ENCODE measurements at regions not wholly inside any gene's neighbourhood (a gene's known extent, or its start where the extent isn't known, plus 50 kb on each side); places are given as distances from the start of the nearest gene placed in this dataset.

DNA sequence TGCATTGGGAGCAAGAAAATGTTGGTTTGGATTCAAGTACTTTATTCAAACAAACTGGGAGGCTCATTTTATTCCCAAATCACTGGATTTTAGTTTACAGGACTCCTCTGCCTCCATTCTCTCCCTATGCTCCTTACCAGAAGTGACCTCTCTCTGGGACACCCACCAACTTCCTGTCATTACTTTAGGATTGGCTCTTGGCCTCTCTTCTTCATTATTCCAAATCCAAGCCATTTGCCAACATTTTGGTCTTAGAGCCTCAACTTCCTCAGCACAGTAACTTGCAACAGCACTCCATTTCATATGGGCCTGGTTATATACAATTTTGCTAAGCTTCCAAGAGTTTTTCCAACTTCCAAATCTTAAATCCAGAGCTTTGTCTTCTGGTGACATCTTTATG, 432.1 kb downstream of the NR2F2 start:
- DNase-seq: no peak

DNA sequence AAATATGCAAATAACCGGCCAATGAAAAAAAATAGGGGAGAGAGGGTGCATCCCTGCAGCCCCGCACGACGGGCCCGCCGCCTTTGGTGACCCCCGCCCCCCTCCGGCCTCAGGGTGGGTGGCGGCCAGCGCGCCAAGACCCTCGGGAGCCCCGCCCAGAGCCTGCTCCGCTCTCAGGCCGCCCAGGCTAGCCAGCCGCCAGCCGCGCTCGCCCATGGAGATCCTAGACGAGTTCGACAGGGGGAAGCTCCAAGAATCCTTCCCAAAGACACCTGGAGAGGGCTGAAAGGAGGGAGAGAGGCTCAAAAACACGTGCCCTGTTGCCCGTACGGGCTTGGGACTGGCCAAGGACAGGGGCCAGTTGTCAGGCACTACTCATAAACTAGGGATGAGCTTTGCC, 434.0 kb downstream of the NR2F2 start:
- no peak for DNase-seq

DNA sequence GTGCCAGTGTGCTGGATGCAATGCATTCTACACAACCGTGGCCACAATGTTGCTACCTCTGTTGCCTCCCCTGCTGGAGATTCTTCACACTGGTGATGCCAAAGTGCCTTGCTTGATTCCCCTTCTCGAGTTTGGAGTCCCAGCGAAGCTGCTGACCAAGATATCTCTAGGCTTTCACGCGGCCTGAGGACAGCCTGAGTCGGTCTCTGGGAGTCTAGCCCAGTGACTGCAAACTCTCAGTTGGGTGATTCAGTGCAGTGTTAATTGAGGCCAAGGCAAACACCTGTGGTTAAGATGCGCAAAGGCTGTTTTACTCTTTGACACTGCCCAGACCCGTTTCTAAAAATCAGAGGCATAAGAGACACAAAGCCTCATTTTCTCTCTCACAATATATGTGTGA, 434.4 kb downstream of the NR2F2 start:
- DNase-seq: no peak

DNA sequence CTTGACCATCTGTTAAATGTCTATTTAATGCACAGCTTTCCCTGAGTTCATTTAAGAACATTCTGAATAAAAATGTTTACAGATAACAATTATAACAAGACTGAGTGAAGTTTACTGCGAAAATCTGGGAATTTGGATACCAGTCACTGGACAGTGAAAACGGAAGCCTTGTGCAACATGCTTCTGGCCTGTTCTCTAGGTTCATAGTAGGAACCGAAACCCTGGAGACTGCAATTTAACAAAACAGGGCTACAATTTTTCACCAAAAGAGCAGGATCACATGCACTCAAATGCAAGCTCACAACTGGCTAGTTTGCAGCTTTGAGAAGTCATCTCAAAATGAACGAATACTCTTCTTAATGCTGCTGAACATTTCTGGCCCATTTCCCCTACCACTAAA, 435.9 kb downstream of the NR2F2 start:
- no peak for DNase-seq

DNA sequence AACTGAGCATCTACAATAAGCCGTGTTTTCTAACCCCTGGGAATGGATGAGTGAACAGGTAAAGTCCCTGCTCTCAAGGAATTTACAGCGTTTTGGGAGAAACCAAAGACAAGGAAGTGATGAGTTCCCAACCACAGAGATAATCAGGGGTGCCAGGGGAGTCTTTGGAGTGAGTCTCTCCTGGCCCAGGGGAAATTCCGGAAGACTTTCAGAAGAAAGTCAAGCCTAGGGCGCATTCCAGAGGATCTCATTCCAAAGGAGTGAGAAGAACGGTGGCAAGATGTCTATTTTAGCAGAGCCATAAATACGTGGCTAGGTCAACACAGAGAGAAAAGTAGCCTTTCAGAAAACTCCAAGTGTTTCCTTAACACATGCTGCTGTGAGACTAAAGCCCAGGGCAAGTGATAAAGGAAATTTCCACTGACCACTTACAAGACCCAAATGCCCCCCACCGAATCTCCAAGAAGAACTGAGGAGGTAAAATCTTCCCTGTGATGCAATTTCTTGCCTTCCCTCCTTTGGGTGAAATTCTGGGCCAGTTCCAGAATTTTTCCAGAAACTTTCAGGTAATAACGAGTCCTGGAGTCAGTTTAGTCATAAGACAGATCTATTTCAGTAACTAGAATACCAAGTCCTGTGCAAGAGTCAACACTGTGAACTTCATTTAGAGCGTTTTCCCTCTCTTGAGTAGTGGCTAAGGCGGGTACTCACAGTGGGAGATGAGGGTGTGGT, 437.4 kb downstream of the NR2F2 start:
- no peak for DNase-seq

DNA sequence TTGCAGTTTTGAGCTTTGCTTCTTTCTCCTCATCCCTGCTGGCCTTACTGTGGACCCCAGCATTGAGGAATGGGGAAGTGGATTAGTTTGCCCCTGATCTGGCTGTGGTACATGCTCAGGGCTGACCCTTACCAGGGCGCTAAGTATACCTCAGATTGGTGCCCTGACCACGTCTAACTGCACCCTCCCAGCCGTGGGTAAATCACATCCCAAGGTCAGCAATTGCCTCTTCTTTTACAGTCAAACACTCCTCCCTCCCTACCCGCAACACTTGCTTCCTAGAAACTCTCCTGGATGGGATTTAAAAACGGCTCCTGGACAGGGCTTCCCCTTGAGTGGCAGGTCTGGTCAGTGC, 437.9 kb downstream of the NR2F2 start:
- no peak for DNase-seq

DNA sequence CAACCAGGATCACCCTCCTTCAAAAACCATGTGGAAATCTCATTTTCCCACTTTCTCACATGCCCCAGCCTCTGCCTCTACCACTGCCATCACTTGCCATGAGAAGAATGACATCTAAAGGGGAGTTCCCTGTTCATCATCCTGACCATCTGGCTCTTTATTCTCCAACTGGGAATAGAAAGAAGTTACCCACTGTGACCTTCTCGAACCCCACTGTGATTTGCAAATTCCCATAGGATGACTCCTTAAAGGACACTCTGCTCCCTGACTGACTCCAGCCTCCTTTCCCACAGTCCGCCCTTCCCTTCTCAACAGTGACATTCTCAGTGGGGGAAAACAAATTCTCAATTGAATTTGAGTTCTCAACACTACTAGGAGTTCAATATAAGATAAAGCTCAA, 440.5 kb downstream of the NR2F2 start:
- DNase-seq: no peak

DNA sequence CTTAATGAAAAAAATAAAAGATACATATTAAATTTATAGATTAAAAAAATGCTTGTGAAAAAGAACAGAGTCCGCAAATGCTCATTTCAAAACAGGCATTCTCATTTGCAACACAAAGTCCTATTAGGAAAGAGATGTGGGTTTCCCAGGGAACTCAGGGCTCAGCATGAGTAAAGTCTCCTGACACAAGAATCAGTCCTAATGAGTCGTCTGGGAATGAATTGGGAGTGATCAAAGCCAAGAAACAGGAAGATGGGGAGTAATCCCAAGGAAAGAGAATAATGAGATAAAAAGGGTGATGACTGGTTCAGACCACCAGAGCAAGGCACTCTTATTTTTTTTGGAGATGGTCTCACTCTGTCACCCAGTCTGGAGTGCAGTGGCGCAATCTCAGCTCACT, 443.7 kb downstream of the NR2F2 start:
- no peak for DNase-seq

DNA sequence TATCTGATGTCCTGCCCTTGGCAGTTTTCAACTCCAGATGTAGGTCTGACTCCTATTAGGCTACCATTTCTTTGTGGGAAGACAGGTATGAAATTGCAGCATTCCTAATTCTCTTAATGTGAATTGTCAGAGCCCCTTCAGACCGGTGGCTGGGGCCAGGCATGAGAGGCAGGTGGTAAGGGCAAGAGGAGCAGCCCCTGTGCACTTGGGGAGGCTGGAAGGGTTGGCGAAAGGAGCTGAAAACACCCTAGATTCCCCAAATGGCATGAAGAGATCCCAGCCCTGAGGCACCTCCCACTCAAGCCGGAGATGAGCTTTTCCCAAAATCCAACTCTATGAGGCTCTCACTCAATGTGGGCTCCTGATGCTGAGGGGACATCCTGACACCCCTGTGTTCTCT, 453.2 kb downstream of the NR2F2 start:
- DNase-seq: no peak

DNA sequence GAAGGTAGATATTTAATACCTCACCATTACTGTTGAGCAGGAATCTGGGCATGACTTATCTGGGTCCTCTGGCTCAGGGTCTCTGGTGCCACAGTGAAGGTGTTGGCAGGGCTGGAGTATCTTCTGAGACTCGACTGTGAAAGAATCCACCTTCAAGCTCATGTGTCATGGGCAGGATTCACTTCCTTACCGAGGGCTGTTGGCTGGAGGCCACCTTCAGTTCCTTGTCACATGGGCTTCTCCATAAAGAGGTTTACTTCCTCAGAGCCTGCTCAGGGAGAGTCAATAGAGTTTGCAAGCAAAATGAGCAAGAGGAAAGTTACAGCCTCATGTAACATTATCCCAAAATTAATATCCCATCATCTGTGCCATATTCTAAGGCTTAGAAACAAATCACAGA, 459.5 kb downstream of the NR2F2 start:
- DNase-seq: no peak

DNA sequence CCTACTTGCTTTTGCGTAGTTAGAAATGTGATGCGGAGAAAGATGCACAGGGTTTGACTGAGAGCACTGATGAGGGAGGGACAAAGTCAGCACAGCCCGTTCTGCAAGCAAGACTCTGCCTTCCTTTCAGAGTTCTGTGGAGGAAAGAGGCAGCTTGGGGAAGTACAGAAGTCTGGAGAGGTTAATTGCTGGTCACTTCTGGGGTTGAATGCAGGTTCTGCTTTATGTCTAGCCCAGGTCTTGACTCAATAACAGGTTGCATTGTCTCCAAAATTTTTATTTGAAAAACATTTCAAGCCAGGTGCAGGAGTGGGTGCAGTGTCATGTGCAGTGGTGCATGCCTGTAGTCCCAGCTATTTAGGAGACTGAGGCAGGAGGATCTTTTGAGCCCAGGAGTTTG, 461.7 kb downstream of the NR2F2 start:
- no peak for DNase-seq

DNA sequence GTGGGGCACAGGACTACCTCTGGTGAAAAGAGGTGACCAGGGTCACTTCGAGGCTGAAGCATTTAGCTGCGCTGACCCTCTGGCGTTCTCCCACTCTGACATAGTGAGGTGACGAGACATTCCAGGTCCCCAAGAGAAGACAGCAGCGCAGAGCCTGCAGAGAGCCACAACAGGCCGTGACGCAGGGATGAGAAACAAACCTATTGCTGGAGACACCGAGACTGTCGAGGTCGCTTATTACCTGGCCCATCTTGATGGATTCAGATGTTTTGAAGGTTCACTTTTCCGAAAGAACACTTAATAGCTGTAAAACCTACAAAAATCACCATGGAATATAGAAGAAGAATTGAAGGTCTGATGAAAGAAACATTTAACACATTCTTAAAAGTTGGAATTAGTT, 466.3 kb downstream of the NR2F2 start:
- no peak for DNase-seq

DNA sequence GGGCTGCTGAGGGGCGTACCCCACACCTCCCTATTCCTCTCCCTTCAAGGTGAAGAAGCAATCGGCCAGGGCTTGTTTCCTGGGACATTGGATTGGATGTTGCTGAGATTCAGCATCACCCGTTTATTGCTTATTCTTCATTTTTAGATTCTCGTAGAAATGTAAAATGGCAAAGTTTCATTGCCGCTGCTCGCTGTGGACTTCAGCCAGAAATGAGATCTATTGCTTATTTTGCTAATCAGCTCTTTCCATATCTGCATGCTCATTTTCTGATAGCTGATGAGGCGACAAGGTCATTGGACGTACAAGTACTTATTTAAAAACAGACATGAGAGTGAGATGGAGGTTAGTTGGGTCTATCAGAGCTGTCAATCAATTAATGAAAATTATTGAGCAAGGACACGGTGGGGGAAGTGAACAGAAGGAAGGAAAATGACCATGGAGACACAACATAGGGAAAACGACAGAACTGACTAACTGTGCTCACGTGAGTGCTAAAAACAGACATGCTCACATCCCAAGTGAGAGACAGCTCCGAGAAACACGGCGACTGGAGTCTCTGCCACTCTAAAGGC, 471.2 kb downstream of the NR2F2 start:
- no peak for DNase-seq

DNA sequence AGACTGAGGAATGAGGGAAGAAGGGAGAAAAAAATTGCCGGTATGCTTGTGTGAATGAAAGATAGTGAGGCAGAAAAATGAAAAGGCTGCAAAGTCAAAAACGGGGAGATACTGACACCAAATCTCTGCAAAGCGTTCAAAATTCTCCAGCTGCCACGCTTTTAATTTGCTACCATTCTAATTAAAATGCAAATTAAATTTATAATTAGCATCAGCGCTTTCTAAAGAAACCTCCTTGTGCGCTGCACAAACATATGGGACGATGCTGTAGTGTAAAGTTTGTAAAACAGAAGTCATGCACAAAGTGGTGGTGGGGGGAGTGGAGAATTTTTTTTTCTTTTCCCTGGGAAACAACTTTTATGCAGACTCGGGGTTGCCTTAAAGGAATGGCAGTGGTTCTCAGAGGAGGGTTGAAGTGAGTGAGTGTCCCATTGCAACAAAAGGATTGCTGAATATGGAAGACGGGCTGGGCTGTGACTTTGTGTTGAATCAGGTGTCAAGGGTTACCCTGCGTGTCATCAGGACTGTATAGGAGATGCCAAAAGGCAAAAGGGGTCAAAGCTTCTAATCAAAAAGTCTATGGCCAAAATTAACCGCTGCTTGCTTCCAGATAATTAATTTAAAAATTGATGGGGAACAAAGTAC, 472.2 kb downstream of the NR2F2 start:
- no peak for DNase-seq

DNA sequence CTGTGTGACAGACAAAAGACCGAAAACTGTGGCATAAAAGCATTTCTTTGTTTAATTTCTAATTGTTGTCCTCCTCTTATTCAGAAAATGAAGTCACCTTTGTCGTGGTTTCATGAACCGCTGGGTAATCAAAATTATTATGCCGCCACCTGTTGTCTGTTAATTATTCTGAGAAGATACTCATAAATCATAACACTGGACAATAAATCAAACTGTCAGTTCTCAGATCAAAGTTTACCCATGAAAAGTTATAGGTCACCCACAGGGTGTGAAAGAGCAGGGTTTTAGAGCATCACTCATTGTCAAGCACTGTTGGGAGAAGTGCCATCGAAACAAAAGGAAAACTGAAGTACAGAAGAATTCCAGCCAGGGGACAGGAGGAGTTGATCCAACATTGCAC, 474.3 kb downstream of the NR2F2 start:
- DNase-seq: no peak

DNA sequence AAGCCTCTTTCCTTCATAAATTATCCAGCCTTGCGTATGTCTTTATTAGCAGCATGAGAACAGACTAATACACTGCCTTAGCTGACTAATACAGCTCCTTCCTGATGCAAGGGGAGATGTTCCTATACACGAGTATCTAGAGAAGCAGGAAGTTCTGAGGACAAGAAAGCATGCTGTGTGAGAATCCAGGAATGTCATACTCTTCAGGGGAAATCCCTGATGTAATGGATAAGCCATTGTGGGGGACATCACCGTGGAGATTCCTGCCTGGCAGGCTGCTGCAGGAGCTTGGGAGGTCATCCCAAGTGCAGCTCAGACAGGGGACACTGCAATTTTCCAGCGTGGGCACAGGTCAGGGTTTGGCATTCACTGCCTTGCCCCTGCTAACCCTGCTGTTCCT, 476.9 kb downstream of the NR2F2 start:
- no peak for DNase-seq

DNA sequence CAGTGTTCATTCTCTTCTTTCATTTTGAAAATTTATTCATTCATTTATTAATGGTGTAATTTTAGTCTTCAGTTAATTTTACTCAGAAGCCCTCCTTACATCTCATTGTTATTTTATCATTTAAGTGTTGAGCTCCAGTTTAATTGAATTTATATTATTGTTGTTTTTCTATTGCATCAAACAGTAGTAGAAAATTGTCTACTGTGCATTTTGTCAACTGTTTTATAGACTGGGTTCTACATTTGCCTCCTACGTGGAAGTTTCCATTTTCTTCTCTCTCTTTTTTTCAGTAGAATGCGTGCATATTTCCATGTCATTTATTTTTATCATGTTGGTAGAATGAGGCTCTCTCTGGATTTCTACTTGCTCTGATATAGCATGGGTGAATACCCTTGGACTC, 487.4 kb downstream of the NR2F2 start:
- DNase-seq: no peak

DNA sequence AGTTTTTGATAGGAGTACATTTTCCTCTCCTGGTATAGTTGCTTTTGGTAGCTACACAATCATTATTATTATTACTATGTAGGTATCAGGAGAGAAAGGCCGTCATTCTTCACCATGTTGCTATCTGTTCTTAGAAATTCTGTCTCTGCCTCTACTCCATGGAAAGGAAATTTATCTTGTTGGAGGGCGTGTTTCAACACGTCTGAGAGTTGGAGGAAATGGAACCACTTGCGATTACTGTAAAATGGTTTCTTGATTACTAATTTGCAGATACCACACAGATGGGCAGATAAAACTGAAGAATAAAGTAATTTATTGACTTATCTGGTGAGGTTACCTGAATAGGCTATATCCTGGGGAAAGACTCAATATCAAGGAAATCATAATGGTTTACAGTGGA, 488.4 kb downstream of the NR2F2 start:
- DNase-seq: no peak

DNA sequence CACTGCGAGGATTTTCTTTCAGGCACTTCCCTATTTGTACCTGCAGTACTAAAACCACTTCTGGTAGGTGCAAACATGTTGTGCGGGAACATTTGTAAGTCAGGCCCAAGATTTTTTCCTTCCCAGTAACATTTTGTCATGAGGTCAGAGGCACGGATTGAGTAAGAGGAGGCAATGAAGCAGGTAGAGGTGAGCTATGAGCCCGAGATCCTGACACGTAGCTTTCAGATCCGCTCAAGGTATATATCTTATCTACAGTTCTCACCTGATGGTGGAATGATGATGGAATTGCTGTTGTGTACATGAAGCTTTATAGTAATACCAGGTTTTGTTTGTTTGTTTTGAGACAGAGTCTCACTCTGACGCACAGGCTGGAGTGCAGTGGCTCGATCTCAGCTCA, 497.5 kb downstream of the NR2F2 start:
- no peak for DNase-seq

DNA sequence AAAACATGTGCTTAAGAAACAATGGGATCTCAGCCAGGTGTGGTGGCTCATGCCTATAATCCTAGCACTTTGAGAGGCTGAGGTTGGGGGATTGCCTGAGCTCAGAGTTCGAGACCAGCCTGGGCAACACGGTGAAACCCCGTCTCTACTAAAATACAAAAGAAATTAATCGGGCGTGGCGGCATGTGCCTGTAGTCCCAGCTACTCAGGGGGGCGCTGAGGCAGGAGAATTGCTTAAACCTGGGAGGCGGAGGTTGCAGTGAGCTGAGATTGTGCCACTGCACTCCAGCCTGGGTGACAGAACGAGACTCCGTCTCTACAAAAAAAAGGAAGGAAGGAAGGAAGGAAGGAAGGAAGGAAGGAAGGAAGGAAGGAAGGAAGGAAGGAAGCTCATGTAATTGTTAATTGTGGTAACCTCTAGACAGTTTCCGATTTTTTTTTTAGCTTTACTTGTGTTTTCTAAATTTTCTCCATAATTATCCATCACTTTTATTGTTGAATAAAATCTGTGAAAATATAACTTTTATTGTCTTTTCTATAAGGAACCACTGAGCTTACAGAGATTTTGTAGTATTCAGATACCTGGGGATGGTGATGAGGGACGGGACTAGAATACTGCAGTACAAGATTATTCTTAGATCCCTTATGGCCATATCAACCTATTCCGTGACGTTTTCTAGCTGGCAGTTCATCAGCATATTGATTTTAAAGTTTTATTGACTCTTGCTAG, 506.9 kb downstream of the NR2F2 start:
- no peak for DNase-seq

DNA sequence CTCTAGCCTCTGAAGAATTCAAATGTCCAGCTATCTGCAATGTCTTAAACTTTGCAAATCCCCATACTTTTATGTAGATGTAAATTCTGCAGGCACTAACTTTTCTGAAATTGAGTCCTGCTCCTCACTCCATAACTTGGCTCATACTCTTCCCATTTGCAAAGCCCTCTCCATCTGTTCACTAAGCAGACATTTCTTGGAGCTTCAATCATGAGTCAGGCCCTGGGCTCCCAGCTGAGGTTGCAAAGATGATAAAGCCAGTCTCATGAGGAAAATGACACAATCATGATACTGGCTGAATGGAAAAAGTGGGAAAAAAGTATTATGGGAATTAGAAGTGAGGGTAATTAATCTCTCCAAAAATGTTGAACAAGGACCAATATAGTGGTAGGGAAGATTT, 507.6 kb downstream of the NR2F2 start:
- DNase-seq: no peak

DNA sequence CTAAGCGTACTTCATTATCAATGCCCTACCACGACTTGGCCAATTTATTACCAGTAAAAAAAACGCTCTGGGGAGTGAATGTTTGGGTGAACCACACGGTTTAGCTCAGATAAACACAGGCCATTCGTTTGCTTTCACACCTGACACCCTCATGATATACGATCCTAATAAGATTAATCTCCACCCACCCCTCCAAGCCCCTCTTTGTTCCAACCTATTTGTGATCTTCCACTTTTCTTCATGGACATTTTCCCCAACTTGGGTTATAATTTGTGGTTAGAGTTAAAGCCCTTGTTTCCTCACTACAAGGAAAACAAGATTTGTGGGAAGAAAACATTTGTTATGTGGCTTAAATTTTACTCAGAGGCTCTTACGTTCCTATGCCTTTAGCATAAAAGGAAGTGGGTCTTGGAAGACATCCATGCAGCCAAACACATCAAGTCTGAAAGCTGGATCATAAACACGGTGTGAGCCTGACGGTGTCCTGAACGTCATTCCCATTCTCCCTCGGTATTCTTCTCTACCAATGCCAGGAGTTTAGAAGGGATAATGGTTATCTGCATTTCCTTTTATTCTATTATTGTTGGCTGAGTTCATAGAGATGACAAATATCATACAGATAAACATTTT, 518.9 kb downstream of the NR2F2 start:
- DNase-seq: no peak

DNA sequence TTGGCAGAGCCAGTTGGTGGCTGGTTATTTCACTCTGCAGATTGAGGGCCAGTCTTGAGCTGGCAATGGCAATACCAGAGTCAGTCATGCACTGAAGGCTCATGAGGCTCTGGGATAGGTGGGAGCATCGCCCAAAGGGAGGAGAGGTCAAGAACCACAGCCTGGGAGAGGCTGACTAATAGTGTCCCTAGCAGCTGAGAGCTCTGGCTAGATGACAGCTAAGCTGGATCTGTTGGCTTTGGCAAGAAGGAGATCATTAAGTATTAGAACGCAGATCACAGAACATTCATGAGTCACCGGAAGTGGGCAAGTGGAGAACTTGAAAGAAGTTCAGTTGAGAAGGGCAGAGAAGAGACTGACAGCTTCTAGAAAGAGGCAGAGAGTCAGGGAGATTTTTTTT, 521.1 kb downstream of the NR2F2 start:
- DNase-seq: no peak

DNA sequence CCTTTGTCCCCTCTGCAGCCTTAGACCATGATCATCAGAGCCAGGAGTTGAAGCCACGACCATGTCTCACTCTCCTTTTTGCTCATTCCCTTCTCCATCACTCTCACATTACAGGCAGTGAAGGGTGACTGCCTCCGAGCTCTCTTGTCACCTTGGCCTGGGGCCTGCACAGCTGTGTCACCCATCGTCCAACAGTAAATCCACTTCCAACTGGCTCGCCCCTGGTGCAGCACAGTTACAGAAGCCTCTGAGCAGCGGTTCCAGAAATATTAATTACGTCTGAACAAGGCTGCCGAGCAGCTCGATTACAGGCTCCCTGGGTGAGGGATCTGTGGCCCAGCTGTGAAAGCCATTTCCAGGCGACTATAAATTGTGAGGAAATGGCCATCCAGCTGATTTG, 528.2 kb downstream of the NR2F2 start:
- no peak for DNase-seq
